Liver (tissue), 3 donors: ENCODE measurements at regions not wholly inside any gene's neighbourhood (a gene's known extent, or its start where the extent isn't known, plus 50 kb on each side); places are given as distances from the start of the nearest gene placed in this dataset.

Experiments used
- GABPA ChIP-seq, 2 donors: IDR thresholded peaks in 1 of 2; conservative IDR thresholded peaks in 1 of 2; 2 replicates each; pipeline ENCODE4 v1.6.1; 2016; ENCODE audit warnings: antibody characterized with exemption in 2 of 2, mild to moderate bottlenecking in 1 of 2, moderate library complexity in 1 of 2
- HNF4A ChIP-seq, 2 donors: conservative IDR thresholded peaks; 2 replicates each; pipeline ENCODE4 v1.6.1; 2016; ENCODE audit warnings: antibody characterized with exemption in 2 of 2, mild to moderate bottlenecking in 2 of 2
- SP1 ChIP-seq: IDR thresholded peaks from 2 replicates; pipeline ENCODE4 v1.6.1; 2018; ENCODE audit warnings: antibody characterized with exemption, mild to moderate bottlenecking
- TF ChIP-seq, protein P1 (sequence below): fragments of 150-350 bp; IDR thresholded peaks from 2 replicates; pipeline ENCODE4 v1.5.1; 2017; ENCODE audit warnings: improper control_type of control experiment, low read depth, low read length; ENCODE audit not compliant: missing input control
- TF ChIP-seq, protein P2 (sequence below): IDR thresholded peaks from 2 replicates; pipeline ENCODE4 v1.6.1; 2016; ENCODE audit warnings: antibody characterized with exemption, mild to moderate bottlenecking
- TF ChIP-seq, protein P3 (sequence below): IDR thresholded peaks from 2 replicates; pipeline ENCODE4 v1.6.1; 2016; ENCODE audit warnings: antibody characterized with exemption
- donor health status: healthy.
- donor health status: healthy.

GRCh38 chr15:36053746-36054145, 507.8 kb upstream of the DPH6 start:
- TF ChIP-seq, protein P1, sequence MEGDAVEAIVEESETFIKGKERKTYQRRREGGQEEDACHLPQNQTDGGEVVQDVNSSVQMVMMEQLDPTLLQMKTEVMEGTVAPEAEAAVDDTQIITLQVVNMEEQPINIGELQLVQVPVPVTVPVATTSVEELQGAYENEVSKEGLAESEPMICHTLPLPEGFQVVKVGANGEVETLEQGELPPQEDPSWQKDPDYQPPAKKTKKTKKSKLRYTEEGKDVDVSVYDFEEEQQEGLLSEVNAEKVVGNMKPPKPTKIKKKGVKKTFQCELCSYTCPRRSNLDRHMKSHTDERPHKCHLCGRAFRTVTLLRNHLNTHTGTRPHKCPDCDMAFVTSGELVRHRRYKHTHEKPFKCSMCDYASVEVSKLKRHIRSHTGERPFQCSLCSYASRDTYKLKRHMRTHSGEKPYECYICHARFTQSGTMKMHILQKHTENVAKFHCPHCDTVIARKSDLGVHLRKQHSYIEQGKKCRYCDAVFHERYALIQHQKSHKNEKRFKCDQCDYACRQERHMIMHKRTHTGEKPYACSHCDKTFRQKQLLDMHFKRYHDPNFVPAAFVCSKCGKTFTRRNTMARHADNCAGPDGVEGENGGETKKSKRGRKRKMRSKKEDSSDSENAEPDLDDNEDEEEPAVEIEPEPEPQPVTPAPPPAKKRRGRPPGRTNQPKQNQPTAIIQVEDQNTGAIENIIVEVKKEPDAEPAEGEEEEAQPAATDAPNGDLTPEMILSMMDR: no peak
- TF ChIP-seq, protein P2, sequence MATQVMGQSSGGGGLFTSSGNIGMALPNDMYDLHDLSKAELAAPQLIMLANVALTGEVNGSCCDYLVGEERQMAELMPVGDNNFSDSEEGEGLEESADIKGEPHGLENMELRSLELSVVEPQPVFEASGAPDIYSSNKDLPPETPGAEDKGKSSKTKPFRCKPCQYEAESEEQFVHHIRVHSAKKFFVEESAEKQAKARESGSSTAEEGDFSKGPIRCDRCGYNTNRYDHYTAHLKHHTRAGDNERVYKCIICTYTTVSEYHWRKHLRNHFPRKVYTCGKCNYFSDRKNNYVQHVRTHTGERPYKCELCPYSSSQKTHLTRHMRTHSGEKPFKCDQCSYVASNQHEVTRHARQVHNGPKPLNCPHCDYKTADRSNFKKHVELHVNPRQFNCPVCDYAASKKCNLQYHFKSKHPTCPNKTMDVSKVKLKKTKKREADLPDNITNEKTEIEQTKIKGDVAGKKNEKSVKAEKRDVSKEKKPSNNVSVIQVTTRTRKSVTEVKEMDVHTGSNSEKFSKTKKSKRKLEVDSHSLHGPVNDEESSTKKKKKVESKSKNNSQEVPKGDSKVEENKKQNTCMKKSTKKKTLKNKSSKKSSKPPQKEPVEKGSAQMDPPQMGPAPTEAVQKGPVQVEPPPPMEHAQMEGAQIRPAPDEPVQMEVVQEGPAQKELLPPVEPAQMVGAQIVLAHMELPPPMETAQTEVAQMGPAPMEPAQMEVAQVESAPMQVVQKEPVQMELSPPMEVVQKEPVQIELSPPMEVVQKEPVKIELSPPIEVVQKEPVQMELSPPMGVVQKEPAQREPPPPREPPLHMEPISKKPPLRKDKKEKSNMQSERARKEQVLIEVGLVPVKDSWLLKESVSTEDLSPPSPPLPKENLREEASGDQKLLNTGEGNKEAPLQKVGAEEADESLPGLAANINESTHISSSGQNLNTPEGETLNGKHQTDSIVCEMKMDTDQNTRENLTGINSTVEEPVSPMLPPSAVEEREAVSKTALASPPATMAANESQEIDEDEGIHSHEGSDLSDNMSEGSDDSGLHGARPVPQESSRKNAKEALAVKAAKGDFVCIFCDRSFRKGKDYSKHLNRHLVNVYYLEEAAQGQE: no peak
- TF ChIP-seq GABPA (IDR thresholded peaks at IDR 0.05 in 1 of 2, conservative IDR thresholded peaks at IDR 0.05 in 1 of 2): no peak
- no peak for TF ChIP-seq HNF4A (conservative IDR thresholded peaks at IDR 0.05)
- TF ChIP-seq, protein P3, sequence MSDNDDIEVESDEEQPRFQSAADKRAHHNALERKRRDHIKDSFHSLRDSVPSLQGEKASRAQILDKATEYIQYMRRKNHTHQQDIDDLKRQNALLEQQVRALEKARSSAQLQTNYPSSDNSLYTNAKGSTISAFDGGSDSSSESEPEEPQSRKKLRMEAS: no peak
- TF ChIP-seq SP1: no peak
